HCT116 (cell line): ENCODE measurements at regions not wholly inside any gene's neighbourhood (a gene's known extent, or its start where the extent isn't known, plus 50 kb on each side); places are given as distances from the start of the nearest gene placed in this dataset.

Experiments
- CTCF ChIP-seq, 3 experiments: fragments of 200-600 bp in 1 of 3; sonication (generic) in 1 of 3; IDR thresholded peaks in 2 of 3; conservative IDR thresholded peaks in 1 of 3; 2 replicates each; pipeline ENCODE4 v1.5.1; 2012 to 2017; ENCODE audit warnings: low read depth in 2 of 3, low read length in 2 of 3, antibody characterized with exemption in 1 of 3, borderline replicate concordance in 1 of 3, control low read depth in 1 of 3, mild to moderate bottlenecking in 1 of 3, mixed read lengths in 1 of 3, mixed run types in 1 of 3, moderate library complexity in 1 of 3; ENCODE audit not compliant: insufficient read depth in 1 of 3
- EZH2 ChIP-seq: fragments of 200-600 bp; sonication (generic); IDR thresholded peaks from 2 replicates; pipeline ENCODE4 v1.6.1; 2017; ENCODE audit warnings: antibody characterized with exemption, mixed run types
- EZH2phosphoT487 ChIP-seq: fragments of 200-600 bp; IDR thresholded peaks from 2 replicates; pipeline ENCODE4 v1.6.1; 2018; ENCODE audit warnings: antibody characterized with exemption, borderline replicate concordance
- JUND ChIP-seq: IDR thresholded peaks from 2 replicates; pipeline ENCODE4 v1.6.1; 2012
- POLR2A ChIP-seq: IDR thresholded peaks from 2 replicates; pipeline ENCODE4 v1.7.0; 2011; ENCODE audit warnings: borderline replicate concordance; ENCODE audit not compliant: insufficient read depth, insufficient read length; ENCODE audit errors: extremely low read depth
- POLR2AphosphoS5 ChIP-seq: IDR thresholded peaks from 2 replicates; pipeline ENCODE4 v1.6.1; 2011; ENCODE audit warnings: mild to moderate bottlenecking, low read depth, low read length, moderate library complexity
- REST ChIP-seq: IDR thresholded peaks from 2 replicates; pipeline ENCODE4 v1.6.1; 2012; ENCODE audit warnings: low read depth
- YY1 ChIP-seq: IDR thresholded peaks from 2 replicates; pipeline ENCODE4 v1.6.1; 2011; ENCODE audit warnings: low read length, low read depth, moderate library complexity, mild to moderate bottlenecking; ENCODE audit not compliant: insufficient replicate concordance; ENCODE audit errors: extremely low read depth
- ZNF274 ChIP-seq: fragments of 200-500 bp; sonication (Bioruptor generic); IDR thresholded peaks from 2 replicates; pipeline ENCODE4 v1.6.1; 2014; ENCODE audit warnings: mild to moderate bottlenecking, low read depth, low read length, inconsistent platforms
- TF ChIP-seq, protein P1 (sequence below): IDR thresholded peaks from 2 replicates; pipeline ENCODE4 v1.6.1; 2012

DNA sequence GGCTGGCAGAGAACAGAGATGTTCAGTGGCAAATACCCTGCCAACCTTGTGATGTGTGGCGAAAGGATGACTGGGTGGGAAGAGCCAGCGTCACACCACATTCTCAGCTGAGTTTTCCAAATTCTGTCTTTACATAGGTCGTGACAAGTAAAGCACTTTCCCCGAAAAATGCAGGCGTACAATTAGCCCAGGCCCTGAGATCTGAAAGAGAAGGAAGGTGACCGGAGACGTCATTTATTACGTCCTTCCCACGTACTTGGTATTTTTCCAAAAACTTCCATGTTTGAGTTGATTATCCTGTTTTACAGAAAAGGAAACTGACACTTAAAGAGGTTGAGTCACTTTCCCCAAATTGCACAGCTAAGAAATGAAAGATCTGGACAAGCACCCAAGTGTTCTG, 413.3 kb downstream of the PRDM2 start:
- no peak for TF ChIP-seq REST
- no peak for TF ChIP-seq POLR2A
- TF ChIP-seq POLR2AphosphoS5: no peak
- TF ChIP-seq EZH2phosphoT487: no peak
- TF ChIP-seq YY1: no peak
- no peak for TF ChIP-seq ZNF274
- TF ChIP-seq CTCF (IDR thresholded peaks at IDR 0.05 in 2 of 3, conservative IDR thresholded peaks at IDR 0.05 in 1 of 3; ENCODE audit: borderline replicate concordance in 1 of 3, insufficient read depth in 1 of 3, low read depth in 2 of 3, low read length in 2 of 3): no peak
- TF ChIP-seq JUND: no peak
- TF ChIP-seq EZH2: no peak
- TF ChIP-seq, protein P1, sequence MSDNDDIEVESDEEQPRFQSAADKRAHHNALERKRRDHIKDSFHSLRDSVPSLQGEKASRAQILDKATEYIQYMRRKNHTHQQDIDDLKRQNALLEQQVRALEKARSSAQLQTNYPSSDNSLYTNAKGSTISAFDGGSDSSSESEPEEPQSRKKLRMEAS: no peak
